ENCODE measurements at regions not wholly inside any gene's neighbourhood (a gene's known extent, or its start where the extent isn't known, plus 50 kb on each side); places are given as distances from the start of the nearest gene placed in this dataset.
"Not testable (repeated sequence)": the region's sequence is repeated elsewhere in the genome, so short reads cannot be mapped to it uniquely, and the experiment has no call there.

GRCh38 chr21:9068622-9069021, 1452.8 kb upstream of the TPTE start:
- H3K4me1 ChIP-seq (ENCODE audit: control insufficient read depth, extremely low read depth, insufficient read depth, low read length); H2AFZ ChIP-seq (ENCODE audit: low read length); H3K27ac ChIP-seq (ENCODE audit: insufficient read depth, low read length); H3K9ac ChIP-seq (ENCODE audit: insufficient read depth, low read length); DNase-seq (ENCODE audit: low read depth in 2 of 2); H3K36me3 ChIP-seq (ENCODE audit: control insufficient read depth, insufficient read depth, low read length); H3K27me3 ChIP-seq (ENCODE audit: control insufficient read depth, insufficient read depth, low read length); H4K20me1 ChIP-seq (ENCODE audit: control insufficient read depth, extremely low read depth, insufficient read depth, low read length); H3K79me2 ChIP-seq (ENCODE audit: control insufficient read depth, insufficient read depth, low read length); H3K4me3 ChIP-seq (replicated peaks in 1 of 4; ENCODE audit: control extremely low read depth in 1 of 4, insufficient read depth in 1 of 4, low read depth in 3 of 4, low read length in 4 of 4); H3K4me2 ChIP-seq (ENCODE audit: extremely low read depth, insufficient read depth, low read length); H3K9me3 ChIP-seq (ENCODE audit: control insufficient read depth, insufficient read depth, low read depth, low read length): not testable (repeated sequence)

GRCh38 chr21:9070703-9071102, 1450.7 kb upstream of the TPTE start:
- H3K4me3 ChIP-seq (replicated peaks in 1 of 4; ENCODE audit: control extremely low read depth in 1 of 4, insufficient read depth in 1 of 4, low read depth in 3 of 4, low read length in 4 of 4); H2AFZ ChIP-seq (ENCODE audit: low read length); H3K9me3 ChIP-seq (ENCODE audit: control insufficient read depth, insufficient read depth, low read depth, low read length); DNase-seq (ENCODE audit: low read depth in 2 of 2); H3K79me2 ChIP-seq (ENCODE audit: control insufficient read depth, insufficient read depth, low read length); H3K9ac ChIP-seq (ENCODE audit: insufficient read depth, low read length); H3K4me1 ChIP-seq (ENCODE audit: control insufficient read depth, extremely low read depth, insufficient read depth, low read length); H3K27me3 ChIP-seq (ENCODE audit: control insufficient read depth, insufficient read depth, low read length); H4K20me1 ChIP-seq (ENCODE audit: control insufficient read depth, extremely low read depth, insufficient read depth, low read length); H3K36me3 ChIP-seq (ENCODE audit: control insufficient read depth, insufficient read depth, low read length); H3K4me2 ChIP-seq (ENCODE audit: extremely low read depth, insufficient read depth, low read length); H3K27ac ChIP-seq (ENCODE audit: insufficient read depth, low read length): not testable (repeated sequence)

GRCh38 chr21:9073010-9073409, 1448.4 kb upstream of the TPTE start:
- H3K9me3 ChIP-seq (ENCODE audit: control insufficient read depth, insufficient read depth, low read depth, low read length); H3K4me3 ChIP-seq (replicated peaks in 1 of 4; ENCODE audit: control extremely low read depth in 1 of 4, insufficient read depth in 1 of 4, low read depth in 3 of 4, low read length in 4 of 4); H3K36me3 ChIP-seq (ENCODE audit: control insufficient read depth, insufficient read depth, low read length); H3K79me2 ChIP-seq (ENCODE audit: control insufficient read depth, insufficient read depth, low read length); H3K9ac ChIP-seq (ENCODE audit: insufficient read depth, low read length); H4K20me1 ChIP-seq (ENCODE audit: control insufficient read depth, extremely low read depth, insufficient read depth, low read length); H2AFZ ChIP-seq (ENCODE audit: low read length); H3K27me3 ChIP-seq (ENCODE audit: control insufficient read depth, insufficient read depth, low read length); H3K4me1 ChIP-seq (ENCODE audit: control insufficient read depth, extremely low read depth, insufficient read depth, low read length); H3K4me2 ChIP-seq (ENCODE audit: extremely low read depth, insufficient read depth, low read length); DNase-seq (ENCODE audit: low read depth in 2 of 2); H3K27ac ChIP-seq (ENCODE audit: insufficient read depth, low read length): not testable (repeated sequence)

GRCh38 chr21:9074772-9075171, 1446.6 kb upstream of the TPTE start:
- not testable (repeated sequence) for DNase-seq (ENCODE audit: low read depth in 2 of 2); H4K20me1 ChIP-seq (ENCODE audit: control insufficient read depth, extremely low read depth, insufficient read depth, low read length); H3K4me3 ChIP-seq (replicated peaks in 1 of 4; ENCODE audit: control extremely low read depth in 1 of 4, insufficient read depth in 1 of 4, low read depth in 3 of 4, low read length in 4 of 4); H3K27ac ChIP-seq (ENCODE audit: insufficient read depth, low read length); H3K4me1 ChIP-seq (ENCODE audit: control insufficient read depth, extremely low read depth, insufficient read depth, low read length); H3K27me3 ChIP-seq (ENCODE audit: control insufficient read depth, insufficient read depth, low read length); H3K9me3 ChIP-seq (ENCODE audit: control insufficient read depth, insufficient read depth, low read depth, low read length); H3K4me2 ChIP-seq (ENCODE audit: extremely low read depth, insufficient read depth, low read length); H3K9ac ChIP-seq (ENCODE audit: insufficient read depth, low read length); H2AFZ ChIP-seq (ENCODE audit: low read length); H3K36me3 ChIP-seq (ENCODE audit: control insufficient read depth, insufficient read depth, low read length); H3K79me2 ChIP-seq (ENCODE audit: control insufficient read depth, insufficient read depth, low read length)

GRCh38 chr21:9083091-9083826, 1438.1 kb upstream of the TPTE start:
- not testable (repeated sequence) for H3K27me3 ChIP-seq (ENCODE audit: control insufficient read depth, insufficient read depth, low read length); H3K9ac ChIP-seq (ENCODE audit: insufficient read depth, low read length); H3K27ac ChIP-seq (ENCODE audit: insufficient read depth, low read length); H3K4me1 ChIP-seq (ENCODE audit: control insufficient read depth, extremely low read depth, insufficient read depth, low read length); H4K20me1 ChIP-seq (ENCODE audit: control insufficient read depth, extremely low read depth, insufficient read depth, low read length); H3K36me3 ChIP-seq (ENCODE audit: control insufficient read depth, insufficient read depth, low read length); H3K4me2 ChIP-seq (ENCODE audit: extremely low read depth, insufficient read depth, low read length); H3K9me3 ChIP-seq (ENCODE audit: control insufficient read depth, insufficient read depth, low read depth, low read length); DNase-seq (ENCODE audit: low read depth in 2 of 2); H2AFZ ChIP-seq (ENCODE audit: low read length); H3K4me3 ChIP-seq (replicated peaks in 1 of 4; ENCODE audit: control extremely low read depth in 1 of 4, insufficient read depth in 1 of 4, low read depth in 3 of 4, low read length in 4 of 4); H3K79me2 ChIP-seq (ENCODE audit: control insufficient read depth, insufficient read depth, low read length)

GRCh38 chr21:9086299-9086698, 1435.1 kb upstream of the TPTE start:
- not testable (repeated sequence) for DNase-seq (ENCODE audit: low read depth in 2 of 2); H3K9me3 ChIP-seq (ENCODE audit: control insufficient read depth, insufficient read depth, low read depth, low read length); H3K27ac ChIP-seq (ENCODE audit: insufficient read depth, low read length); H4K20me1 ChIP-seq (ENCODE audit: control insufficient read depth, extremely low read depth, insufficient read depth, low read length); H3K4me1 ChIP-seq (ENCODE audit: control insufficient read depth, extremely low read depth, insufficient read depth, low read length); H3K9ac ChIP-seq (ENCODE audit: insufficient read depth, low read length); H3K4me3 ChIP-seq (replicated peaks in 1 of 4; ENCODE audit: control extremely low read depth in 1 of 4, insufficient read depth in 1 of 4, low read depth in 3 of 4, low read length in 4 of 4); H3K36me3 ChIP-seq (ENCODE audit: control insufficient read depth, insufficient read depth, low read length); H2AFZ ChIP-seq (ENCODE audit: low read length); H3K4me2 ChIP-seq (ENCODE audit: extremely low read depth, insufficient read depth, low read length); H3K79me2 ChIP-seq (ENCODE audit: control insufficient read depth, insufficient read depth, low read length); H3K27me3 ChIP-seq (ENCODE audit: control insufficient read depth, insufficient read depth, low read length)

GRCh38 chr21:9087816-9088215, 1433.6 kb upstream of the TPTE start:
- not testable (repeated sequence) for H3K4me1 ChIP-seq (ENCODE audit: control insufficient read depth, extremely low read depth, insufficient read depth, low read length); DNase-seq (ENCODE audit: low read depth in 2 of 2); H3K79me2 ChIP-seq (ENCODE audit: control insufficient read depth, insufficient read depth, low read length); H3K4me3 ChIP-seq (replicated peaks in 1 of 4; ENCODE audit: control extremely low read depth in 1 of 4, insufficient read depth in 1 of 4, low read depth in 3 of 4, low read length in 4 of 4); H3K36me3 ChIP-seq (ENCODE audit: control insufficient read depth, insufficient read depth, low read length); H3K4me2 ChIP-seq (ENCODE audit: extremely low read depth, insufficient read depth, low read length); H3K27me3 ChIP-seq (ENCODE audit: control insufficient read depth, insufficient read depth, low read length); H2AFZ ChIP-seq (ENCODE audit: low read length); H3K9me3 ChIP-seq (ENCODE audit: control insufficient read depth, insufficient read depth, low read depth, low read length); H4K20me1 ChIP-seq (ENCODE audit: control insufficient read depth, extremely low read depth, insufficient read depth, low read length); H3K27ac ChIP-seq (ENCODE audit: insufficient read depth, low read length); H3K9ac ChIP-seq (ENCODE audit: insufficient read depth, low read length)
